ENCODE measurements at regions not wholly inside any gene's neighbourhood (a gene's known extent, or its start where the extent isn't known, plus 50 kb on each side); places are given as distances from the start of the nearest gene placed in this dataset.

- no peaks in the 10 kb centered on the region for H3K9me3 Mint-ChIP-seq
- H3K4me1 Mint-ChIP-seq = peaks cover 27 to 58% of the 10 kb centered on the region in 2 donors
- ATAC-seq (replicated peaks) = no peak
- no peak overlapping the region for H3K4me3 Mint-ChIP-seq
- no peaks in the 10 kb centered on the region for H3K36me3 Mint-ChIP-seq
- DNase-seq = no peak
- no peaks in the 10 kb centered on the region for H3K27me3 Mint-ChIP-seq
- H3K27ac Mint-ChIP-seq = no peak overlapping the region
Observed at GRCh38 chr4:102451266-102451665, 49.9 kb upstream of the NFKB1 start.

All from stimulated activated naive B cell treated with anti-CD40 and anti-IgM and Interleukin-4, amounts not matched to agents 10 μg/mL and 1 μg/mL and 100 μg/mL, for 72 hours (primary cell).